ENCODE measurements at regions not wholly inside any gene's neighbourhood (a gene's known extent, or its start where the extent isn't known, plus 50 kb on each side); places are given as distances from the start of the nearest gene placed in this dataset.

- no peak for TF ChIP-seq RAD21 (IDR thresholded peaks at IDR 0.05; ENCODE audit: low read length)
- TF ChIP-seq CHD2 (IDR thresholded peaks at IDR 0.05; ENCODE audit: low read length, partially characterized antibody) = no peak
Measured at GRCh38 chr5:105448271-105448670, 1885.7 kb upstream of the NUDT12 start.
